GM19035 (cell line): ENCODE measurements at regions not wholly inside any gene's neighbourhood (a gene's known extent, or its start where the extent isn't known, plus 50 kb on each side); places are given as distances from the start of the nearest gene placed in this dataset.

ENCODE experiments used
- ATAC-seq: cut with Tn5 transposase; IDR thresholded peaks from one replicate; pipeline ENCODE4 v1.9.1; 2021; ENCODE audit not compliant: unreplicated experiment

GRCh38 chr5:73266925-73267765 is 94.2 kb downstream of the TMEM174 start:
- ATAC-seq, result no peak

GRCh38 chr5:73266176-73266738 is 93.3 kb downstream of the TMEM174 start:
- ATAC-seq, result no peak

GRCh38 chr5:73265641-73266040 is 92.6 kb downstream of the TMEM174 start:
- no peak for ATAC-seq

GRCh38 chr5:73264631-73265030 is 91.6 kb downstream of the TMEM174 start:
- ATAC-seq, result no peak

- ATAC-seq, result no peak
Measured at GRCh38 chr5:73263001-73263710, 90.2 kb downstream of the TMEM174 start.

- ATAC-seq, result no peak
Measured at GRCh38 chr5:73256862-73257261, 83.9 kb downstream of the TMEM174 start.

GRCh38 chr5:73256462-73256861 is 83.5 kb downstream of the TMEM174 start:
- ATAC-seq, result no peak

GRCh38 chr5:73256012-73256411 is 83.0 kb downstream of the TMEM174 start:
- ATAC-seq, result no peak

- no peak for ATAC-seq
Measured at GRCh38 chr5:73254642-73255041, 81.6 kb downstream of the TMEM174 start.

GRCh38 chr5:73253047-73253660 is 80.2 kb downstream of the TMEM174 start:
- no peak for ATAC-seq

- ATAC-seq, result no peak
Measured at GRCh38 chr5:73250645-73251044, 77.7 kb downstream of the TMEM174 start.

GRCh38 chr5:73242735-73243134 is 69.7 kb downstream of the TMEM174 start:
- no peak for ATAC-seq

- ATAC-seq, result no peak
Measured at GRCh38 chr5:73238873-73239272, 65.9 kb downstream of the TMEM174 start.

- ATAC-seq, result no peak
Measured at GRCh38 chr5:73236541-73237128, 63.6 kb downstream of the TMEM174 start.

GRCh38 chr5:73234204-73234555 is 61.2 kb downstream of the TMEM174 start:
- no peak for ATAC-seq

- ATAC-seq, result no peak
Measured at GRCh38 chr5:73233461-73234203, 60.6 kb downstream of the TMEM174 start.

- no peak for ATAC-seq
Measured at GRCh38 chr5:73233053-73233460, 60.1 kb downstream of the TMEM174 start.

GRCh38 chr5:73232266-73233041 is 59.5 kb downstream of the TMEM174 start:
- no peak for ATAC-seq

- no peak for ATAC-seq
Measured at GRCh38 chr5:73231246-73231778, 58.3 kb downstream of the TMEM174 start.
